OCI-LY7 (cell line): ENCODE measurements at regions not wholly inside any gene's neighbourhood (a gene's known extent, or its start where the extent isn't known, plus 50 kb on each side); places are given as distances from the start of the nearest gene placed in this dataset.

Source experiments
- BruUV-seq: library from RNA; stranded (reverse); fragments of 400-500 nt; replicated peaks from 2 replicates; lab custom pipeline; 2021; lab: Mats Ljungman, UMichigan
- CTCF ChIA-PET: fragments of 300-600 bp; sonication (Branson Sonifier 250); formaldehyde crosslinking; loops from one replicate; lab custom pipeline; 2022; ENCODE audit warnings: antibody characterized with exemption; ENCODE audit not compliant: unreplicated experiment; lab: Charles Lee
- POLR2A ChIA-PET: fragments of 300-600 bp; sonication (Branson Sonifier 250); formaldehyde crosslinking; loops from one replicate; lab custom pipeline; 2022; ENCODE audit warnings: antibody characterized with exemption; lab: Charles Lee
- DNase-seq: peaks from one replicate; pipeline ENCODE4 v3.0.0-alpha.2; 2015; ENCODE audit warnings: low spot score
- H2AFZ ChIP-seq: fragments of 200-600 bp; sonication (generic), shearing (Covaris generic); 2 replicates; pipeline ENCODE4 v1.6.1; 2014; ENCODE audit warnings: mild to moderate bottlenecking, antibody characterized with exemption, low read length, moderate library complexity
- H3K27ac ChIP-seq: fragments of 200-600 bp; sonication (generic); 2 replicates; pipeline ENCODE4 v1.5.1; 2014; ENCODE audit warnings: mixed run types, low read depth, mild to moderate bottlenecking, moderate library complexity, low read length, inconsistent platforms; ENCODE audit not compliant: poor library complexity, severe bottlenecking
- H3K36me3 ChIP-seq: fragments of 200-600 bp; sonication (generic); 2 replicates; pipeline ENCODE4 v1.6.1; 2014; ENCODE audit warnings: mild to moderate bottlenecking, antibody characterized with exemption, low read length, moderate library complexity, mixed read lengths; ENCODE audit not compliant: insufficient read depth
- H3K4me1 ChIP-seq: fragments of 200-600 bp; sonication (generic); 2 replicates; pipeline ENCODE4 v1.5.1; 2014; ENCODE audit warnings: mild to moderate bottlenecking, low read length; ENCODE audit not compliant: insufficient read depth, poor library complexity, severe bottlenecking
- H3K4me2 ChIP-seq: fragments of 200-600 bp; sonication (generic); 2 replicates; pipeline ENCODE4 v1.6.1; 2014; ENCODE audit warnings: mild to moderate bottlenecking, low read length
- H3K4me3 ChIP-seq: fragments of 200-600 bp; sonication (generic); 2 replicates; pipeline ENCODE4 v1.5.1; 2014; ENCODE audit warnings: mild to moderate bottlenecking, low read depth, low read length; ENCODE audit not compliant: poor library complexity, severe bottlenecking
- H3K79me2 ChIP-seq: fragments of 200-600 bp; sonication (generic); 2 replicates; pipeline ENCODE4 v1.6.1; 2016; ENCODE audit warnings: low read depth, mild to moderate bottlenecking, low read length, moderate library complexity, mixed read lengths; ENCODE audit not compliant: insufficient read depth
- H3K9me2 ChIP-seq: fragments of 200-600 bp; sonication (generic); 2 replicates; pipeline ENCODE4 v1.6.1; 2016; ENCODE audit warnings: mild to moderate bottlenecking, low read length, mixed read lengths; ENCODE audit not compliant: insufficient read depth
- H3K9me3 ChIP-seq: fragments of 200-600 bp; sonication (generic); 2 replicates; pipeline ENCODE4 v1.6.1; 2014; ENCODE audit warnings: mild to moderate bottlenecking, mixed run types, low read length, mixed read lengths
- H4K20me1 ChIP-seq: fragments of 200-600 bp; sonication (generic); 2 replicates; pipeline ENCODE4 v1.6.1; 2014; ENCODE audit warnings: mild to moderate bottlenecking, antibody characterized with exemption, low read length, moderate library complexity, mixed read lengths; ENCODE audit not compliant: insufficient read depth
- EZH2phosphoT487 ChIP-seq: fragments of 200-600 bp; sonication (generic); IDR thresholded peaks from 2 replicates; pipeline ENCODE4 v1.6.1; 2018; ENCODE audit warnings: low read depth, borderline replicate concordance, mild to moderate bottlenecking, mixed run types, antibody characterized with exemption, low read length, moderate library complexity, mixed read lengths
- intact Hi-C: fragments of 100-400 bp; cut with micrococcal nuclease; formaldehyde crosslinking; loops from one replicate; pipeline ENCODE4 v1.10.0; 2022; ENCODE audit not compliant: unreplicated experiment
- TF ChIP-seq, protein P1 (sequence below): fragments of 200-600 bp; sonication (generic); conservative IDR thresholded peaks from 2 replicates; pipeline ENCODE4 v1.5.1; 2014; ENCODE audit warnings: mild to moderate bottlenecking, antibody characterized with exemption, low read length, moderate library complexity, mixed read lengths

DNA sequence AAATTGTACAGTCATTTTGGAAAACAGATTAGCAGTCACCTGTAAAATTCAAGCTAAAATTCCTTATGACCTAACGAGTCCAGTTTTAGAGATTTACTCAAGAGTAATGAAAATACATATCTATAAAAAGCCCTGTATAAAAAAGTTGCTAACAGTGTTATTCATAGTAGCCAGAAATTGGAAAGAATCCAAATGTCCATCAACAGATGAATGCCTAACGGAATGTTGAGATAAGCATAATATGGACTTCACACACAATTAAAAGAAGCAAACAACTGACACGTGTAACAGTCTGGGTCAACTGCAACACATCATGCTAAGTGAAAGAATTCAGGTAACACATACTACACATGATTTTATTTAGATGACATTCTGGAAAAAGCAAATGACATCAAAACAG, 584.8 kb upstream of the AGA start:
- CTCF ChIA-PET: no interaction called here
- POLR2A ChIA-PET: no interaction called here
- no TSS peak for BruUV-seq
- Histone ChIP-seq H3K27ac (no peak overlapping the region), H3K9me3 (no peaks in the 10 kb centered on the region), H3K4me1 (no peaks in the 10 kb centered on the region), H2AFZ (no peak overlapping the region), H4K20me1 (no peaks in the 10 kb centered on the region), H3K4me3 (no peak overlapping the region), H3K4me2 (no peak overlapping the region), H3K36me3 (no peaks in the 10 kb centered on the region), H3K9me2 (no peaks in the 10 kb centered on the region), H3K79me2 (no peaks in the 10 kb centered on the region)
- TF ChIP-seq, protein P1, sequence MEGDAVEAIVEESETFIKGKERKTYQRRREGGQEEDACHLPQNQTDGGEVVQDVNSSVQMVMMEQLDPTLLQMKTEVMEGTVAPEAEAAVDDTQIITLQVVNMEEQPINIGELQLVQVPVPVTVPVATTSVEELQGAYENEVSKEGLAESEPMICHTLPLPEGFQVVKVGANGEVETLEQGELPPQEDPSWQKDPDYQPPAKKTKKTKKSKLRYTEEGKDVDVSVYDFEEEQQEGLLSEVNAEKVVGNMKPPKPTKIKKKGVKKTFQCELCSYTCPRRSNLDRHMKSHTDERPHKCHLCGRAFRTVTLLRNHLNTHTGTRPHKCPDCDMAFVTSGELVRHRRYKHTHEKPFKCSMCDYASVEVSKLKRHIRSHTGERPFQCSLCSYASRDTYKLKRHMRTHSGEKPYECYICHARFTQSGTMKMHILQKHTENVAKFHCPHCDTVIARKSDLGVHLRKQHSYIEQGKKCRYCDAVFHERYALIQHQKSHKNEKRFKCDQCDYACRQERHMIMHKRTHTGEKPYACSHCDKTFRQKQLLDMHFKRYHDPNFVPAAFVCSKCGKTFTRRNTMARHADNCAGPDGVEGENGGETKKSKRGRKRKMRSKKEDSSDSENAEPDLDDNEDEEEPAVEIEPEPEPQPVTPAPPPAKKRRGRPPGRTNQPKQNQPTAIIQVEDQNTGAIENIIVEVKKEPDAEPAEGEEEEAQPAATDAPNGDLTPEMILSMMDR: no peak
- TF ChIP-seq EZH2phosphoT487: no peak
- intact Hi-C loops: no loop called here
- no peak for DNase-seq

DNA sequence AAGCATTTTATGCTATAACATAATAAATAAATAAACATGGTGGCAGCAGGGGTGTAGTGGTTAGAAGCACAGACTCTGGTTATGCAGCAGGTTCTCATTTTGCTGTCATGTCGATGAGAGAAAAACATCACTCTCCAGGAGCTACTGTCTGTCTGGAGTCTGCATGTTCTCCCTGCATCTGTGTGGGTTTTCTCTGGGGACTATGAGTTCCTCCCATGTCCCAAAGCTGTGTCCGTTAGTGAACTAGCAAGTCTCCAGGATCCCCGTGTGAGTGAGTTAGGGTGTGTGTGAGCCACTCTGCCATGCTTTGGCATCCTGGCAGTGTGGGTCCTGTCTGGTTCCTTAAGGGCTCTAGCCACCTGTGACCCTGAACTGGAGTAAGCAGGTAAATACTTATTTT, 585.6 kb upstream of the AGA start:
- no TSS peak for BruUV-seq
- Histone ChIP-seq H2AFZ (no peak overlapping the region), H3K9me2 (no peaks in the 10 kb centered on the region), H3K4me3 (no peak overlapping the region), H3K27ac (no peak overlapping the region), H3K9me3 (no peaks in the 10 kb centered on the region), H3K79me2 (no peaks in the 10 kb centered on the region), H3K4me1 (no peaks in the 10 kb centered on the region), H3K36me3 (no peaks in the 10 kb centered on the region), H4K20me1 (no peaks in the 10 kb centered on the region), H3K4me2 (no peak overlapping the region)
- TF ChIP-seq, protein P1: no peak
- TF ChIP-seq EZH2phosphoT487: no peak
- ChIA-PET CTCF (no interaction called here), POLR2A (no interaction called here)
- no peak for DNase-seq
- intact Hi-C loops: no loop called here

DNA sequence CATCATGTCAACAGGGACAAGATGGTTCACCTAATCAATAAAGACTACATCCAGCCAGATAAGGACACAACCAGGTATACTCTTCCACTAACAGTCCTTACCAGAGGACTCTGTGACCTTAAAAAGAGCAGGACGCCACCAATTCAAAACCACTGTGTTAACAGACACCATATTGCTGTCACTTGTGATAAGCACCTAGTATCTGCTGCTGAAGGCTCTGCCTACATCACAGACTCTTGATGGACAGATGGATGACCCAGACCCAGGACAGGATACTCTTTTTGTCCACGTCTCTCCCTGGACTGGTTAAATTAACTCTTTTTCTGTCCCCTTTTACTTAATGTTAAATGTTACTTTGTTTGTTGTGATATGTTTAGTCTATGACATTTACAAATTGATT, 586.2 kb upstream of the AGA start:
- Histone ChIP-seq H3K9me3 (no peaks in the 10 kb centered on the region), H2AFZ (no peak overlapping the region), H3K4me1 (no peaks in the 10 kb centered on the region), H3K27ac (no peak overlapping the region), H3K9me2 (no peaks in the 10 kb centered on the region), H4K20me1 (no peaks in the 10 kb centered on the region), H3K79me2 (no peaks in the 10 kb centered on the region), H3K36me3 (no peaks in the 10 kb centered on the region), H3K4me2 (no peak overlapping the region), H3K4me3 (no peak overlapping the region)
- intact Hi-C loops: no loop called here
- CTCF ChIA-PET: no interaction called here
- POLR2A ChIA-PET: no interaction called here
- no peak for DNase-seq
- no TSS peak for BruUV-seq
- no peak for TF ChIP-seq EZH2phosphoT487
